Stimulated activated CD4-positive, alpha-beta T cell treated with anti-CD3 and anti-CD28 coated beads, TNF-alpha, amount 100 ng/mL, for 48 hours (primary cell): ENCODE measurements at regions not wholly inside any gene's neighbourhood (a gene's known extent, or its start where the extent isn't known, plus 50 kb on each side); places are given as distances from the start of the nearest gene placed in this dataset.
"Not testable (repeated sequence)": the region's sequence is repeated elsewhere in the genome, so short reads cannot be mapped to it uniquely, and the experiment has no call there.

ENCODE experiments used
- DNase-seq, 3 donors: peaks; one replicate each; pipeline ENCODE4 v3.0.0-alpha.2; 2020; ENCODE audit warnings: low read depth in 3 of 3

DNA sequence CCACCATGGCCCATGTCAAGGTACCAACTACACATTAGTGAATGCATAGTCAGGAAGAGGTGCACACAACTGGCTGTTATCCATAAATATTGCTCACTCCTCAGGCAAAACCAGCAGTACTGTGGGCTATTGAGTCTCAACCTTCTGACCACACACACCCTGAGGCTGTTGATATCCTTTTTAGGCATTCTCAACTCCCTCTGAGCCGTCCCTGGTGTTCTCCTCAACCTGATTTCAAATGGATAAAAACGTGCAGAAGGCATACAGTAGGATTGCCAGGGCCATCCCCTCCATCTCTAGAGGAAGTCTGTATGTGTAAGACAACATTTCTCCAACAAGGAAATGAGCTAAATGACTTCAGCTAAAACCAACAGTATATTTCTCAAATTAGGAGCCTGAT lies 98.7 kb upstream of the KLHL13 start:
- DNase-seq = no peak

DNA sequence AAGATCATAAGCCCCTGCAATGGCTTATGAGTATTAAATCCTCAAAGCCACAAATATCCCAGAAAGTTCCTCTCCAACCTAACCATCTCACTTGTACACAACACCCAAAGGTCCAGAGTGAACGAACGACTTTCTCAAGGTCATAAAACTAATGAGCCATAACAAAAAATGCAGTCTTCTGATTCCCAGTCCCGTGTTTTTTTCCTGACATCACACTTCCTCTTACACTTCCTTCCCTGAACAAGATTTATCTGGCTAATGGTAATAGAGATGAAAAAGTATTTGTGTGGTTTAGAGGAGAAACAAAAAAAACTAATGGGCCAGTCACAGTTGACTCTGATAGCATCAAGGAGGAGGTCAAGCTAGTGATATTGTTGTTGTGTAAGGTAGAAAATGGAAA lies 99.5 kb upstream of the KLHL13 start:
- DNase-seq = no peak

DNA sequence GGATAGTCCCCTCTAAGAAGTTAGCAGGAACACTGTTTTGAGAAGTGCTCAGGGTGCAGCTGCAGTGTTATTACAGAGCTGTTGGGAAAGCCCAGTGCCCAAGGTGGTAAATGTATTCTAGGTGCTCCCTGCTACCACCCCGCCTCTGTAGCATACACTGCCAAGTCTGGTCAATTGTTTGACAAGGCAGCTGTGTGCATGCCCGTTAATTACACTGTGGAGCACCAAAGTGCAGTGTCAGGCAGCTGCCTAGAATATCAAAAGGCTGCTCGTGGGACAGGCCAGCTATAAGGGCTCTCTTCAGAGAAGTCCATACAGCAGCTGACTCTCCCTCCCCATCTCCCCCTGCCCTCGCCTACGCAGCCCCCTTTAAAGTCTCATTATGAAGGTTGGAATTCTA lies 99.9 kb upstream of the KLHL13 start:
- DNase-seq = no peak

DNA sequence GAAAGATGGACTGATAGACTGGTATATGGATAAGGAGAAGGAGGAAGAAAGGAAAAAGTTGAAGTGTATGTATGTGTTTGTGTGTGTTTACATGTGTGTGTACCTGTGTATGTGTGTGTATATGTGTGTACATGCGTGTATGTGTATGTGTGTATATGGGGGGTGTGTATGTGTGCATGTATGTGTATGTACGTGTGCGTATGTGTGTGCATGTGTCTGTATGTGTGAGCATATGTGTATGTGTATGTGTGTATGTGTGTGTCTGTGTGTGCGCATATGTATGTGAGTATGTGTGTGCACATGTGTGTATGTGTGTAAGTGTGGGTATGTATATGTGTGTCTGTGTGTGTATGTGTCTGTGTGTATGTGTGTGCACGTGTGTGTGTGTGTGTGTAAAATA lies 101.5 kb upstream of the KLHL13 start:
- DNase-seq = no peak

DNA sequence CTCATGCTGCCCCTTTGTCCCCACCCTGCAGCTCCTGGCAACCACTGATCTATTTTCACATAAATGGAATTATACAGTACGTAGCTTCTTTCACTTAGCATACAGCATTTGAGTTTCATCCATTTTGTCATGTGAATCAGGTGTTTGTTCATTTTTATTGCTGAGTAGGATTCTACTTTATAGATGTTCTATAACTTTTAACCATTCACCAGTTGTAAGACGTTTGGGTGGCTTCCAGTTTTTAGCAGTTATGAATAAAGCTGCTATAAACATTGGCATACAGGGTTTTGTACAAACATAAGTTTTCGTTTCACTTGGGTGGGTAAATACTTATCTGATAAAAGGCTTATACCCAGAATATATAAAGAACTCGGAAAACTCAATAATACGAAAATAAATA lies 102.3 kb upstream of the KLHL13 start:
- DNase-seq = no peak

DNA sequence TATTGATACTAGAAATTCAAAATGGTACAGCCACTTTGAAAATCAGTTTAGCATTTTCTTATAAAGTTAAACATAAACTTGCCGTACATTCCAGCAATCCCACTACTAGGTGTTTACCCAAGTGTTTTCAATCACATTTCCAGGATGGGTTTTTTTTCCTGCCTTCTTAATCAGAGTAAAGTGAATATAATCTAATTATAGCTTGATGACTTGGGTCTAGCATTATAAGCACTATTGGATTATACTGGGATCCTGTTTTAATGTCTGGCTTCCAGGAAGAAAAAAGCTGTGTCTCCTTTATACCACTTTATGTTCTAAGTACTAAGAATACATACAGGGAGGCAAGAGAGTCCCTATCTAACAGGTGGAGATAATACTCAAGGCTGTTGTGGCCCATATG lies 103.3 kb upstream of the KLHL13 start:
- no peak for DNase-seq

DNA sequence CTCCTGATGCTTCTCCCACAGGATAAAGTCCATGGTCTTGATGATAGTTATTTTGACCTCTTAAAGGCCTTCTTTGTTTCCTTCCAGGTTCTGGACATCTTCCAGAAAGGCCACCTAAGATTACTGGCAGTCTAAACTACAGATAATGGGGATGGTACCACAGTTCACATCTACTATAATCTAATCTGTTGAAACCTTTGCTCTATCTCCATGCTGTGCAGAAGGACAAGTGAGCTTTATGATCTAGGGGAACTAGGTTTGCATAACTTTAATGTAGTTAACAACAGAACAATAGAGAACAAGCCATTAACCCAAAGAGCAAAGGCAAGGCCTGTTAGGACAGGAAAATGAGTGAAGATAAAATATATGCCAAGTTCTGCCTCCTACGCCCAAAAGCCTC lies 103.9 kb upstream of the KLHL13 start:
- DNase-seq = no peak

DNA sequence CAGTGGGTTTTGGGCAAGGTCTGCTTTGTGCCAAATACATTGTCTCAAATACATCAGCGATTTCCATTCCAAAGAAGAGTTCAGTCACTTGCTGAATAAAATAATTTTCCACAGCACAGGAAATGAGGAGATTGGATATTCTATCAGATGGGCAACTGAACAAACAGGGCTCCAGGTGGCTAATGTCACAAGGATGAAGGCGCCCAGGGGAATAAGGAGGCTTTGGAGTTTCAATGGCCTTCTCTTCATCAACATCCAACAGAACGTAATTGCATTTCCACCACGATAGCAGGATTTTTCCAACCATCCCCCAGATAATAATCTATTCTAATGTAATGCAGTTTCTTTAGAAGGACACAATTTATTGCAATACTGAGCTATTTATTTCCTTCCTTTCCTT lies 104.7 kb upstream of the KLHL13 start:
- no peak for DNase-seq

DNA sequence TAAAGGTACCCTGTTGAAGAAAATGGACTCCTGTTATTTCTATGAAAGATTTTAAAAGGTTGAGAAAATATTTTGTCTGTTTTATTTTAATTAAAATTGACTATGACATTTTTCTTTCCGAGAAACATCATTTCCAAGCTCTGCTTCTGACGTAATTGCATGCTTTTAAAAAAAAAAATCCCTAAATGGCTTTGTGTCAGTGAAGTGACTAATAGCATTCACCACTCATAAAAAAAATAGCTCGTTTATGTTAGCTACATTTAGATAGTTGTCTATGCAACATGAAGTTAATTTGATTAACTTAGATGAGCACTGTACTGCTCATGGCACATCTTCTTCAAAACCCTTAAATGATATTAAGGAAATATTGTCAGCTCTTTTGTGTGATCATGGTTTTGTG lies 105.1 kb upstream of the KLHL13 start:
- DNase-seq = no peak

DNA sequence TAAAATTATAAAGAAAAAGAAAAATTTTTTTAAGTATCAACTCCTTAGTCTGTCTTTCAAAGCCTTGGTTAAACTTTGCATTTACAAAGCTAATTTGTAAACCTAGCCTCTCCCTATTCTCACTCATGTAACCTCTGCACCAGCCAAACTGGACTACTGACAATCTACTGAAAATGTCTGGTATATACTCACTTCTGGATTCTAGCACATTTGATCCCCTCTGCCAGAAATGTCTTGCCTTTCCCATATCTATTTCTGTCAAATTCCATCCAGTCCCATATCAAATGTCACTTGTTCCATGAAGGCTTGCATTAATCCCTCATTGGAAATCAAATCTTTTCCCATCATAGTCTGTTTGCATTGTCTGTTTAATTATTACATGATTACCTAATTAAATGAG lies 105.8 kb upstream of the KLHL13 start:
- no peak for DNase-seq

DNA sequence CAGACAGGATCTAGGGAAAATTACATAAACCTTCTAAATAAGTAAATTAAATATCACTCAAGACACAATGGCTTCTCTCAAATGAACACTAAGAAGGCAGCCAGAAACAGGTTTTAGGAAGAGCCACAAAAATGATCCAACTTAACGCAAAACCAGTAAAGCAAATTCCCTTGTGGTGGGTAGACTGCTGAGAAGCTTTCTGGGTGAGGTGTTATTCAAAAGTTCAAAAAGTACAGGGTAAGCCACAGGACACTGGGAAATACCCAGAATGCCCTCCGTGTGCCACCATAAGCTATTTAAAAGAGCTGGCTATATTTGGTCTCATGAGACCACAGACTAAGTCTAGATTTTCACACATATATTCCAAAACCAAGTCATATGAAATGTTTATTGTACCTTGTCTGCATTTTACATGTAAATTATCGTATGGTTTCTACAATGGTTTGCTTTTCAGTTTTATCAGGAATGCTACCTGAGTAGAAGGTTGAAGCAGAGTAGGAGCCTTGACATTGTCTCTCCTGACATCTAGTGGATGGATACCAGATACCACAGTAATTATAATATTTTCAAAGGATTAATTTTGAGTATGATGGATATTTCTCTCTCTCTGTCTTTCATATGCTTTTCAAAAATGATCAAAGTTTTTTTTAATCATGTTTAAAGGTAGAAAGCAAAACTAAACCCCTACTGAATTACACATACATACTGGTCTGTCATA lies 109.3 kb upstream of the KLHL13 start:
- DNase-seq = no peak

DNA sequence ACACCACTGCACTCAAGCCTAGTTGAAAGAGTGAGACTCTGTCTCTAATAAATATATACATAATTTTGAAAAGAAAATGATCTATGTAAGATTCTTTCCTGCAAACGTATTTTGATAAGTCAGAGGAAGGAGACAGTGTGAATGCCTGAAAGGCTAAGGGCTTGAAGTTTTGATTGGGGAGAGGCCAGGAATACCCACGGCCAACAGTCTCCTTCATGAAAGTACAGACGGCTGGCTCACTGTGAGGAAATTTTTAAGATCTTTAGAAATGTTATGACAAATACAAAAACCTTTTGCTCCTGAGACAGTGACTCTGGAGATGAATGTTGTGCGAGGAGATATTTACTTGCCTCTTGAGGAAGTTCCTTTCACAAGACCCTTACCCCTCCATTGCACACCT lies 111.4 kb upstream of the KLHL13 start:
- DNase-seq = no peak

DNA sequence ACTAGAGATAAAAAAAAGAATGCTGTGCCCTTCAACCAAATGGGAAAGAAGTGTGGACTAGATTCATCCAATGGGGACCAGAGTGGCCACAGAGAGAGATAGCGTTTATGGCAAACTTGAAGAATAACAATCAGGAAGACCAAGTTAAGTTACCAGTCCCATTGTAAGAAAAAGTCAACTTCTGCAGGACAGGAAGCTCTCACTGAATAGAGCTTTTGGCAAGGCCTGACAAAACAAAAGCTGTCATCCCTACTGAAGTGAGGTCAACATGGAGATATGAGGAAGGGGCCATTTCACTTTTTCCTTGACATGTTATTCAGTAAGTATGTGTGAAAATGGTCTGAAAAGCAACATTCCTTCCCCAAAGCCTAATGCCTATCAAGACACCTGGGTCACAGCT lies 111.8 kb upstream of the KLHL13 start:
- DNase-seq = no peak

DNA sequence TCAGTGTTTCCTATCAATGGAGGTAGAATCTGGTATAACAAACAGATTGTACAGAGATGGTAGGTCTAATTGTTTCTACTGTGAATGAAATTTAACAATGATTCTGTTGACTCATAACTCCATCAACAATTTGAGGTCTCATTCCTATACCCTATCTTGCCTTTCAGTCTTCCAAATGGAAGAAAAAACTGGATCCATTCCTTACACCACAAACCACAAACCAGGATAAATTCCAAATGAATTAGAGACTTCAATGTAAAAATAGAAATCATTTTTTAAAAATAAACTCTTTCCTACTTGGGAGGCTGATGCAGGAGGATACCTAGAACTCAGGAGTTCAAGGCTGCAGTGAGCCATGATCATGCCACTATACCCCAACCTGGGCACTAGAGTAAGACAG lies 114.4 kb upstream of the WDR44 start:
- no peak for DNase-seq

DNA sequence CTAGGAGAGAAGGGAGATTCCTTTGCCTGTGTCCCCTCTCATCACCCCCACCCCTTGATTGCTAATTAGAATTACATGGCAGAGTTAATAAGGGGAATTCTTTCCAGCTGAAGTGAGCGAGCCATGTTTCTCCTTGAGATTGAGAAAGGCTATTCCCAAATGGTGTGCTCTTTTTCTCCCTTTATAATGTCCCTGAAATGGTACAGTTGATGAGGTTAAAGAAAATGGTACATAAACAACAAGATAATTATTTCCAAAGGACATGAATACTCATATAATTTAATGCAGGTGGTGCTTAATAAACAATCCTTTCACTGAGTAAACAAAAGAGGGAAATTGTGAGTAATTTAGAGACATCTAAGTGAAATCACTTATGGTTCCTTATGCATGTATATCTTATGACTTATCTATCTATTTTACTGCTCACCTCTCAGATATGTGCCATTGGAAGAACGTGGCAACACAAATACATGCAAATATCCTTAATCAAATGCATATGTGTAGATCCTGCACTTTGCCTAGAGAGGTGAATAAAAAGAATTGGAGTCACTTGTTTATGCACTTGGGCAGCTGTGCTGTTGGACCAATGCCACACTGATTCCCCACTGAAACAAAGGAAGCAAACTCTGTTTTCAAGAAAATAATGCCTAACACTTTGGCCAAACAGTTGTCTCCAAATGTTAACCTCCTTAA lies 106.6 kb upstream of the WDR44 start:
- no peak for DNase-seq

DNA sequence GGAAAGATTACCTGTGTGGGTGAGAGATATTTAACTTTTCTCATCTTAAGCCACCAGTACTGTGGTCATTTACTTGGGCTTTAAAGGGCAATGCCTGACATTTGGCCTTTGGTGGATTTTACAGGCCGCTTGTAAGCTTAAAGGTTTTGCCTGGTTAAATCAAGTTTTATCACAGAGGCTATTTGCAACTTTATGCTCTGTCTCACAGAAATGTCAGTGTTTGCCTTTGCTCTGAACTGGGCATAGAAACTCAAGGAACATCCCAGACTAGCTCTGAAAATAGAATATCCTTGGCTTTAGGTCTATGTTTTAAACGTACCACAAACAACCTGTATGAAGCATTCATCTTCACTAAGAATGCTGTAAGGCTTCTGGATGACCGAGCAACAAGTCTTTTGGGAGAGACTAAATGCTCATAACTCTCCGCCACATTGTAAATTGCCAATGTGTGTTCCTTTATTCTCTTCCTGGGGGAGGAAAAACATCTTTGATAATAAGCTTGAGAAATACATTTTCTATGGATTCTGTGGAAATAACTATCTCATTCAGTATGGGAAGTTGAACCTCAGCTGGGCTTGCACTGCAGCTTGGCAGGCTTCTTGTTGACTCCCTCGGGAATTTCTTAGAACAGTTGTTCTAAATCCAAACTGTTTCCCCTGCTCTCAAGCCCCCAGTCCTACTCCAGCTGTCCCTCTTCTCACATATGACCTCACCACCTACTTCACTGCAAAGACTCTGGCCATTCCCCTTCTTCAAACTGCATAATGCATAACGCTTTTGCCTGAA lies 105.8 kb upstream of the WDR44 start:
- DNase-seq = no peak

DNA sequence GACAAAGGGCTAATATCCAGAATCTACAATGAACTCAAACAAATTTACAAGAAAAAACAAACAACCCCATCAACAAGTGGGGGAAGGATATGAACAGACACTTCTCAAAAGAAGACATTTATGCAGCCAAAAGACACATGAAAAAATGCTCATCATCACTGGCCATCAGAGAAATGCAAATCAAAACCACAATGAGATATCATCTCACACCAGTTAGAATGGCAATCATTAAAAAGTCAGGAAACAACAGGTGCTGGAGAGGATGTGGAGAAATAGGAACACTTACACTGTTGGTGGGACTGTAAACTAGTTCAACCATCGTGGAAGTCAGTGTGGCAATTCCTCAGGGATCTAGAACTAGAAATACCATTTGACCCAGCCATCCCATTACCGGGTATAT lies 98.9 kb upstream of the WDR44 start:
- DNase-seq = not testable (repeated sequence)

DNA sequence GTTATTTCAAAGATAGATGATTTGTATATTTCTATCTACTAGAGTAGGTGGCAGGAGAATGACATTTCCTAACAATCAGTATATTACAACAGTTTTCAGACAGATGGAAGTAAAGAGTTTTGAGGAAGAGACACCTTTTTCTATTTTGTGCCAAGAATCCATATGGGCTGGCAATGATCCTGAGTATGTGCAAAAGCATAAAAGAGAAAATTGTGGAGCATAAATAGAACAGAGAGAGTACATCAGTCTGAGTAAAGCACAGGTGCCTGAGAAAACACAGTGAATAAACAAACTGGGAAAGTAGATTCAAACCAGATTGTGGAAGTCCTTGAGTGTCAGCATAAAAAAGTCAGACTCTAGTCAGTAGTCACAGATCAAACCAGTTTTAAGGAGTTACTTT lies 96.8 kb upstream of the WDR44 start:
- DNase-seq = no peak

DNA sequence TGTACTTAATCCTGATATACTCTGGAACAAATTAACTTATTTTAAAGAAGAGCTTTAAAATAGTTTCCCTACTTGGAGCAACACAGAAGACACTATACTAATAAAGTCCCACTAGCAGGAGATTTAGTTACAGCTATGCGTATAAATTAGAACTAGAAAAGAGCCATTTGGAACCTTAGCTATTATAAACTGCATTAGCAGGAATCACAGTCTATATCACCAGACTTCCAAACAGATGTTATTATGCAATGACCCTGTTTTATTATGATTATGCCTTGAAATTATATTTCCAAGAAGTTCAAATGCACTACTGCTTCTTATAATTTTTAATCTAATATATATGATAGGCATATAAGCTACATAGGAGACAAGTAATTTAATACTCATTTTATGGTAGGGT lies 95.5 kb upstream of the WDR44 start:
- DNase-seq = no peak

DNA sequence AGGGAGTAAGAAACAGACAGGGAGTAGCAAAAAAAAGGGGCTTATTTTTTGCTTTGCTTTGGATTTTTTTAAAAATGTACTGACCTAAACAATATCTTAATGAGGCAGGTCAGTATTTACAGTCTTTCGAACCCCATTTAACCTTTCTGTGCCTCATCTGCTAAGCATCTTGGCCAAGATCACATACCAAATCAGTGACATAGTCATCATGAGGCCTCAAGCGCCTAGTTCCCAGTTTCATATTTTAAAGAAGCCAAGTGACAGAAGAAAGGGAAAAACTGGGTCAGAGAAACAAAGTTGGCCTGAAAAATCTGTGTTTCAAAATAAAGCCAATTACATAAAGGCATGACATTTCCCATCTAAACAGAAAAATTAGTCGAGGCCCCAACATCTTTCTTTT lies 94.6 kb upstream of the WDR44 start:
- no peak for DNase-seq

DNA sequence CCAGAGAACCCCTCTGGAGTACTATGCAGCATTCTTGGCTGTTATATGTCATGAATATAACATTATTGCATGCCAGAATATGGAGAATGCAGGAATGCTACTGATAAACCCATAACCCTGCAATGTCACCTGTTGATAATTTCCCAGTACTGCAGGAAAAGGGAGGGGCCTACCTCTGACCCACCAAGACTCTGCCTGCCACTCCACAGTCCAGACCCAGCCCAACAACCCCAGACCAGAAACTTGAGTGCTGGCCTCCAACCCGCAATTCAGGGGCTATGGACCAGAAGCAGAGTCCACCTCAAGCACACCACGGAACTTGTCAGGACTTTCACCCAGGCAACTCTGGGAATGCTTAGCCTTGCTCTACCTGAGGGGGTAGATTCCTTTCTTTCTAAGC lies 92.9 kb upstream of the WDR44 start:
- no peak for DNase-seq

DNA sequence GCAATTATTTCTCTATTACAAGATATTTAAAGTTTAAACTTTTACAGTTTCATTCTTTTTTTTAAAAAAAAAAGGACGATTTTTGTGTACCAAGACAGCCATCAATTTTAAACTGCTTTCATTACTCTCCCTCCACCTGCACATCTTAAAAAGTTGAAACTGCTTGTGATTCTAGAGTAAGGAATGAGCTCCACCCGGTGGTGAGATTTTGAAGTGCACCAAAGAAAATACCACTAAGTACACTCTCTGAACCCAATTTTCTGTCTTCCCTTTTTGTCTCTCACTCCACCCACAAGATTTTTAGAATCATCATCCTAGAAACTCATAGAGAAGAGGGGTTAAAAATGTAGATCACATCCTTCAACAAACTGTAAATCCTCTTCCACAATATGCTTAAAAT lies 91.3 kb upstream of the WDR44 start:
- DNase-seq = peak in 1 of 3 donors; percentile 22

DNA sequence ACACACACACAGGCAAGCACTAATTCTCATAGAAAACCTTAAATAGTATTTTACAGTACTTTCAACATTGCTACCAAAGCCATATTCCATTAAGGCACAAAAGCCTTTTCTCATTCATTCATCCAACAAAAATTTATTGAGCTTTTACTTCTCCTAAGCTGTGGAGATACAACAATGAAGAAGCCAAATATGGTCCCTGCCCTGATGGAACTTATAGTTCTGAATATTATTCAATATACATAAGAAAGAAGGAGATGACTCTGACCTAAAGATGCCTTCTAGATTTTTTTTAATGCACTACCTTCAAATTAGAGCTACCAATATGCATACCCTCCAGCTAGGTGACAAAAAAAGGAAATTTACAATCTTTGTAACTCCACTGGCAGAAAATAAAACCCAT lies 90.0 kb upstream of the WDR44 start:
- DNase-seq = no peak
